ENCODE measurements at regions not wholly inside any gene's neighbourhood (a gene's known extent, or its start where the extent isn't known, plus 50 kb on each side); places are given as distances from the start of the nearest gene placed in this dataset.
"Not testable (repeated sequence)": the region's sequence is repeated elsewhere in the genome, so short reads cannot be mapped to it uniquely, and the experiment has no call there.

DNA sequence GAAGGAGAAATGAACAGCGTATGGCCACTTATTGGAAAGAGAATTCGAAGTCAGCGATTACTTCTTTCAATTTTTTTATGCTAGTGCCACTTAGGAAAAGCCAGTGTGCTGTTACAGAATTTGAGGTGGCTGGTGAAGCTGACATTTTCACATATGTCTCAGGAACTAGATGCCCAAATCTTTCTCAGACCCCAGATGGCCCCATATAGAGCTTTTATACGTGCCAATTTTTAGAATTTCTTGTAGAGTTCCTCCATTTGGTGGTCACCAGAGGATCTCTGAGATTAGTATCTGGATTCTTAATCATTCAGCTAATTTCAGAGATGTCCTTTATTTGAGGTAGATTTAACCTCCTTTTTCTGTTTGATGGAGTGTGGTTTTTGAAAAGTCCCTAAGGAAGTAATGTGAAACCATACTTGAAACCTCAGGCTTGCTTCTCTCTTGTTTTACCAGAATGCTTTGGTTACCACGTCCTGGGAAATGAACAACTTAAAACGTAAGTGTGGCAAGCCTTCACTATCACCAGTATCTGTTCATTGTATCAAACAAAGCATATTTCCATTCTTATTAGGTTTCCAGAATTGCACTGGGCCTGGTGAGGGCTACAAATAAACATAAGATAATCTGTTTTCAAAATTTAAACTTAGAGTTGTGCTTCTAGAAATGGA is 102.2 kb upstream of the IKBKE start:
- H3K4me1 Mint-ChIP-seq (ENCODE audit: low read depth); H3K27me3 Mint-ChIP-seq; H3K9me3 Mint-ChIP-seq; H3K27ac Mint-ChIP-seq; H3K4me3 Mint-ChIP-seq; H3K36me3 Mint-ChIP-seq (ENCODE audit: low read depth): not testable (repeated sequence)

DNA sequence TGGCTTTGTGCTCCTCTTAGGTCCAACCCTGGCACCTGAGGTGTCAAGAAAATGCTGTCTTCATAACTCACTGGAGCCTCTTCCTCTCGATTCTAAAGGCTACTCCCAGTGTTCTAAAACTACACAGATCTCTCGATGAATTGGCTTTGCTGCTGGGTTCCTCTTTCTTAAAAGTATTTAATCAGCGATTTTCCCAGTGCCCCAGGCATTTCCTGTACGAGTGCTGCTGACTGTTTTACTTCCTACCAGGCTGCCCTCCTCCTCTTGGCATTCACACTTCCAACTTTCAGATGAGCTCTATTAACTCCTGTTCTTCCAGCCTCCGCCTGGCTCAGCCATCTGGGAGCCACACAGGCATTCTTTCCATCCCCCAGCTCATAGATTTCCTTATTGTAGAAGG is 95.6 kb upstream of the IKBKE start:
- H3K9me3 Mint-ChIP-seq, H3K27ac Mint-ChIP-seq: not testable (repeated sequence)

DNA sequence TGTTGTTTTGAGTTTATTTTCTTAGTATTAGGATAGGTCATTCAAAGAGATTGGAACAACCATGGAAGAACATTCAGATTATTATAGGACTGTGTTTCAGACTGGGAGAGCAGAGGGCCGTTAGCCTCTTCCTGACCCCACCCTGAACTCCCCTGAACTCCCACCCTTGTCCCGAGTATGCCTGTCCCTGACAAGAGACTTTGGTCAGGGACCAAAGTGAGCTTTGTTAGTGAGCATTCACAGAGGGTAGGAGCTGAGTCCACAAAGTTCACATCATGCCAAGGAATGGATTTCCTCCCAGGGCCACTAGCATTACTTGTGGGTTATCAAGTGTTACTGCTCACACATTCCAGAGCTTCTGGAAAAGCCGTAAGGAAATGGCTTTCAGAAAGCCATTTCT is 94.7 kb upstream of the IKBKE start:
- H3K27ac Mint-ChIP-seq; H3K36me3 Mint-ChIP-seq (ENCODE audit: low read depth); H3K4me3 Mint-ChIP-seq; H3K9me3 Mint-ChIP-seq; H3K4me1 Mint-ChIP-seq (ENCODE audit: low read depth); H3K27me3 Mint-ChIP-seq: not testable (repeated sequence)

More for the DNA sequence above, 95.6 kb upstream of the IKBKE start:
- H3K4me1 Mint-ChIP-seq (ENCODE audit: low read depth); H3K36me3 Mint-ChIP-seq (ENCODE audit: low read depth); H3K27me3 Mint-ChIP-seq; H3K4me3 Mint-ChIP-seq: not testable (repeated sequence)

- not testable (repeated sequence) for H3K27ac Mint-ChIP-seq; H3K4me1 Mint-ChIP-seq (ENCODE audit: low read depth); H3K9me3 Mint-ChIP-seq; H3K36me3 Mint-ChIP-seq (ENCODE audit: low read depth); H3K27me3 Mint-ChIP-seq; H3K4me3 Mint-ChIP-seq
These were observed 91.8 kb upstream of the IKBKE start for GRCh38 chr1:206378506-206378905.

DNA sequence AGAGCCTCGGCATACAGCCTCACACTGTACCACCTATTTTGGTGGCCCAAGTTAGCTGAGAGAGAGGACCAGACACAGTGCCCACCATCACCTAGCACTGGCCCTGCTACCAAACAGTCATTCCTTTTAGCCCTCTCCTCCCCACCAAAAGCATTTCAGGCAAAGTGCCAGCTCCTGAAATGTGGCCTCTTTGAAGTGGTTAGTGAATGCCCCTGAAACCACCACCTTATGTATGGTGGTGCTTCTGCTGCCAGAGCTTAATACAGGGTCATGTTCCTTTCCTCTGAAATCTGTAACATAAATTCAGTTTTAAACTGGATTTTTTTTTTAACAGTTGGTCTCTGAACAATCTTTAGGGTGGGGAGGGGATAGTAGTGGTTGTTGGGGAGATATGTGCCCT is 91.0 kb upstream of the IKBKE start:
- H3K9me3 Mint-ChIP-seq; H3K36me3 Mint-ChIP-seq (ENCODE audit: low read depth); H3K27ac Mint-ChIP-seq; H3K4me1 Mint-ChIP-seq (ENCODE audit: low read depth); H3K4me3 Mint-ChIP-seq; H3K27me3 Mint-ChIP-seq: not testable (repeated sequence)

DNA sequence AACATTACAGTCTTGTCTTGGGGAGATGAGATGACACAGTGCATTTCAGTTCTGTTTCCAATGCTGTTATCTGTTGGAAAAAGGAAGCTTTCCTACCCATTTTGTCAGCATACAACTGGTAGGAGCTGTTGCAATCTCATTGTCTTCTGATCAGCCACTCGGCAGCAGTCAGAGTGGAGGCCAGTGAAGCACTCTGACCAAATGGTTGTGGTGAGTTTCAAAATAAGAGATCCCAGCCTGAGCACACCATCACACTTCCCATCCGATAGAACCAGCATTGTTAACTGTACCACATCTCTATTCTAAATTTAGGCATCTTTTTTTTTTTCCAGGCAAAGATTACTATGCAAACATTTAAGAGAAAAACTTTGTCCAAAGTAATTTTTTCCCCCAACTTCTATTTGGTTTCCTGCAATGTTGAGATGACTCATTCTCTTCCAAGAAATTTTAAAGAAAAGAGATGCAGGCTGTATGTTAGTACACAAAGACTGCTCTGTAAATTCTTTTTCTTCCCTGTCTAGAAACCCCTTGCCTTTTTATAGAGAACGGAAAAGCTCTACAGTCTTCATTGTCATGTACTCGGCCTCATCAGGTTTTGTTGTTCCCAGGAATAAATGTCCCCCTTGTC is 90.0 kb upstream of the IKBKE start:
- not testable (repeated sequence) for H3K4me1 Mint-ChIP-seq (ENCODE audit: low read depth); H3K4me3 Mint-ChIP-seq; H3K27me3 Mint-ChIP-seq; H3K9me3 Mint-ChIP-seq; H3K36me3 Mint-ChIP-seq (ENCODE audit: low read depth); H3K27ac Mint-ChIP-seq

GRCh38 chr1:206380791-206381610 is 89.3 kb upstream of the IKBKE start:
- not testable (repeated sequence) for H3K36me3 Mint-ChIP-seq (ENCODE audit: low read depth); H3K9me3 Mint-ChIP-seq; H3K4me1 Mint-ChIP-seq (ENCODE audit: low read depth); H3K27me3 Mint-ChIP-seq
- Mint-ChIP-seq H3K4me3 (peak overlapping the region; percentile 57), H3K27ac (peak overlapping the region; percentile 94)

DNA sequence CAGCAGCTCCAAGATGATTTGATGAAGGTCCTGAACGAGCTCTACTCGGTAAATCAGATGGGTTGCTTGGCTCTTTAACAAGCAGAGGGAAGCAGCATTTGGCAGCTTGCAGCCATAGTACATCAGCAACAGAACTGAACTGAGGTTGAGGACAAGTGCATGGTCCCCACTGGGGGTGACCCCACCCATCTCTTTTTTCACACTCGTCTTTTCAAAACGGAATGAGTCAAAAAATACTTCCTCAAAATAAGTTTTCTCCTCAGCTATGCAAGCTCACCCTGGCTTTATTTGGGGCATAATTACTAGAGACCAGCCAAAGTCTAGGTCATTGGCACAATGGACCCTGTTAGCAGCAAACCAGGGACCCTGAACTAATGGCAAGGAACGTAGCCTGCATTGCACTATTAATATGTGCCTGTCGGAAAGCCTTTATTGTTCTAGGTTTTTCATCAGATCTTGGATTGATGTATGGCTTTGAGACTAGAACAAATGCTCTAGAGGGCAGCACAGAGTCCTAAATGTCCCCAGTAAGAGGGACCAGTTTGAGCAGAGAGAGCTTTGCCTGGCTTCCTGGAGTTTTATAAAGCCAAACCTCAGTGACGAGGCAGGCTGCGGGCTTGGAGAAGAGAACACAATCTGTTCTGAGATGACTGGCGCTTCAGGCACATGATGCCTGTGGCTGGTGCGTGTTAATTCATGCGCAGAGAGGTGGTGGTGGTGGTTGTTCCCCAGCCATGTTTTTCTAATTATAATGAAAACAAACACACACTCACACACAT is 86.1 kb upstream of the IKBKE start:
- H3K4me1 Mint-ChIP-seq (ENCODE audit: low read depth); H3K27me3 Mint-ChIP-seq; H3K9me3 Mint-ChIP-seq; H3K36me3 Mint-ChIP-seq (ENCODE audit: low read depth); H3K4me3 Mint-ChIP-seq: not testable (repeated sequence)
- H3K27ac Mint-ChIP-seq = peak overlapping the region; percentile 77

- not testable (repeated sequence) for H3K36me3 Mint-ChIP-seq (ENCODE audit: low read depth); H3K9me3 Mint-ChIP-seq; H3K27me3 Mint-ChIP-seq; H3K4me1 Mint-ChIP-seq (ENCODE audit: low read depth); H3K4me3 Mint-ChIP-seq; H3K27ac Mint-ChIP-seq
These were observed 85.4 kb upstream of the IKBKE start for GRCh38 chr1:206384891-206385290.

GRCh38 chr1:206387631-206388030 is 82.6 kb upstream of the IKBKE start:
- H3K9me3 Mint-ChIP-seq; H3K27me3 Mint-ChIP-seq; H3K27ac Mint-ChIP-seq; H3K36me3 Mint-ChIP-seq (ENCODE audit: low read depth); H3K4me3 Mint-ChIP-seq; H3K4me1 Mint-ChIP-seq (ENCODE audit: low read depth): not testable (repeated sequence)

DNA sequence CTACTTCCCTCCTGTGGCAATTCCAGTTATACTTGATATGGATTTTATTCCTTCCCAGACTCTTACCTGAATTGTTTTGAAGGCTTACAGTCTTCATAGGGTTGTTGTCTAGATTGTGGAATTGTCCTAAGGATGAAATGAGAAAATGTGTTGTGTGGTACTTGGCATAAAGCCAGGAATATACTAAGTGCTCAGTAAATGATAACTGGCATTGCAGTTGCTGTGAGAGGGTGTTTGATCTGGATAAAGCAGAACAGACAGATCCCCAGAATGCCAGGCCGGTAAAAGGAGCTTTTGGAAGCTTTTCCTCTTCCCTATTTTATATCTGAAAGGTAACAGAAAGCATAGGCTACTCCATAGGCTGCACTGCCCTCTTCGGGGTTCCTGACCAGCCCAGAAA is 78.4 kb upstream of the IKBKE start:
- not testable (repeated sequence) for H3K36me3 Mint-ChIP-seq (ENCODE audit: low read depth); H3K27ac Mint-ChIP-seq; H3K9me3 Mint-ChIP-seq; H3K27me3 Mint-ChIP-seq; H3K4me3 Mint-ChIP-seq; H3K4me1 Mint-ChIP-seq (ENCODE audit: low read depth)

DNA sequence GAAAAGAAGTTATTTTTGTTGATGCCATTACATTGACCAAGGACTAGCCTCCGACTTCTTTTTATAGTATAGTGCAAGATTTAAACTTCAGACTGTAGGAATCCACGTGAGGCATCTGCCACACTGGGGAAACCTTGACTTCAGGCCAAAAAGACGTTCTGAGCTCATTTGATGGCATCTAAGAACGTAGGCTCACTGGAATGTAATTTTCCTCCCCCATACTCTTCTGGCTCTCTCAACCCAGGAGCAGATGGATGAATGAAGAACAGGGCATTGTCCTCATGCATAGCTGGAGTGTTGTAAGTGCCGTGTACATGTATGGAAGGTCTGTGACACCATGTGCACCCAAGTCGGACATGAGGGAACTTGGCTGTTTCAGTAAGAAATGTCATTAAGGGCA is 72.8 kb upstream of the IKBKE start:
- not testable (repeated sequence) for H3K9me3 Mint-ChIP-seq; H3K36me3 Mint-ChIP-seq (ENCODE audit: low read depth); H3K27me3 Mint-ChIP-seq; H3K4me3 Mint-ChIP-seq; H3K4me1 Mint-ChIP-seq (ENCODE audit: low read depth); H3K27ac Mint-ChIP-seq

GRCh38 chr1:206398261-206398660 is 72.0 kb upstream of the IKBKE start:
- H3K4me1 Mint-ChIP-seq (ENCODE audit: low read depth); H3K9me3 Mint-ChIP-seq; H3K27me3 Mint-ChIP-seq; H3K4me3 Mint-ChIP-seq; H3K36me3 Mint-ChIP-seq (ENCODE audit: low read depth); H3K27ac Mint-ChIP-seq: not testable (repeated sequence)

- not testable (repeated sequence) for H3K9me3 Mint-ChIP-seq; H3K27ac Mint-ChIP-seq; H3K4me3 Mint-ChIP-seq; H3K4me1 Mint-ChIP-seq (ENCODE audit: low read depth); H3K36me3 Mint-ChIP-seq (ENCODE audit: low read depth); H3K27me3 Mint-ChIP-seq
These were observed 66.5 kb upstream of the IKBKE start for GRCh38 chr1:206403612-206404307.
